GM19324 (cell line): ENCODE measurements at regions not wholly inside any gene's neighbourhood (a gene's known extent, or its start where the extent isn't known, plus 50 kb on each side); places are given as distances from the start of the nearest gene placed in this dataset.

Experiments used
- ATAC-seq: cut with Tn5 transposase; IDR thresholded peaks from one replicate; pipeline ENCODE4 v1.9.1; 2021; ENCODE audit warnings: mild to moderate bottlenecking, moderate library complexity; ENCODE audit not compliant: unreplicated experiment, low FRiP score

GRCh38 chr10:121213437-121213836 lies 362.3 kb downstream of the WDR11 start:
- ATAC-seq: no peak

GRCh38 chr10:121216295-121216694 lies 365.1 kb downstream of the WDR11 start:
- ATAC-seq: no peak

DNA sequence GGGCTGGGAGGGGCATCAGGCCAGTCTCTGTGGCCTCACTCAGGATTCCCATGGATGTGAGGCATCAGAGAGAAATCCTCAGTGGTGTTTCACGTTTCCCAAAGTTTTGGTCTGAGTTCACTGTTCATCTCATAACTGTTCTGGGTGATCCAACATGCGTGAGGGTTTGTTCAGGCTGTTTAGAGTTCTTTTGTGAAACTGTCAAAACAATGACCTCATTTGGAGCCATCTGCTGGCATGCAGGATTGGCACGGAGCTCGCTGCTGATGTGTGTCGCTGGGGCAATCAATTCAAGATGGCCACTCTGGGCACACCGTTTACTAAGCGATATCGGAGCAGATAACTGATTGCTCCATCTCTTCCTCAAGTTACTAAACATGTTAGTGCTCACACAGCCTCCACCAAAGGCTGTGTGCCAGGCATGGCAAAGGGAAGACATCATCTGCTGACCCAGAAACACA lies 365.6 kb downstream of the WDR11 start:
- no peak for ATAC-seq

GRCh38 chr10:121217331-121217730 lies 366.2 kb downstream of the WDR11 start:
- ATAC-seq: no peak

DNA sequence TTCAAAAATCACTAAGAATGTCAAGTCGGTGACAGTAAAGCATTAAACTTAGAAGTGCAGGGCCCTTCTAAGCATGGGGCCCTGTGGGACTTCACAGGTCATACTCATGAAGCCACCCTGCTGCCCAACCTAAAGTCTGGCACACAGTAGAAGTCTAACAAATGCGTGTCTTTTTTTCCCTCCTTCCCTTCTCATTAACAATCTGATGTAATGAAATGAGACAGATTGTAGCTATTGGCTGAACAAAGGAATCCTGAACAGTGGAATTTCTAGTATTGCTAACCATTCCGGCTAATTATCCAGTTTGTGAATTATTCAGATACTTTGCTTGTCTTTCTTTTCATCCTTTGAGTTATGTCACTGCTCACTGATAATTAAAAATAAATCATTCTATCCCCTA lies 369.9 kb downstream of the WDR11 start:
- ATAC-seq: no peak

GRCh38 chr10:121221991-121222390 lies 370.8 kb downstream of the WDR11 start:
- no peak for ATAC-seq

DNA sequence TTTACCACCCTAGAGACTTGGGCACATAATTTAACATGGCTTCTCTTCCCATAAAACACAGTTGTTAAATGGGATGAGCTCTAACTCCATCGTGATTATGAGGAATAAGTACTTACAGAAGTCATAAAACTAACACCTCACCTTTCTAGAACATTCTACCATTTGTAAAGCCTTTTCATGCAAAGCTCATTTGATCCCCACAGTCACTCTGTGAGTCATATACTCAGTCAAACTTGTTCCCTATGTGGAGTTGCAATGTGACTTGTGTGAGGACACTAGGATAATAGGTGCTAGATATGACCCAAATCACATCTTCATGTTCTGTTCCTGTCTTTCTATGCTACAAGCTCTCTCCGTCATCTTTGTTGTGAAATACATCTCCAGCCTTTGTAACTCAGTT lies 371.7 kb downstream of the WDR11 start:
- no peak for ATAC-seq

DNA sequence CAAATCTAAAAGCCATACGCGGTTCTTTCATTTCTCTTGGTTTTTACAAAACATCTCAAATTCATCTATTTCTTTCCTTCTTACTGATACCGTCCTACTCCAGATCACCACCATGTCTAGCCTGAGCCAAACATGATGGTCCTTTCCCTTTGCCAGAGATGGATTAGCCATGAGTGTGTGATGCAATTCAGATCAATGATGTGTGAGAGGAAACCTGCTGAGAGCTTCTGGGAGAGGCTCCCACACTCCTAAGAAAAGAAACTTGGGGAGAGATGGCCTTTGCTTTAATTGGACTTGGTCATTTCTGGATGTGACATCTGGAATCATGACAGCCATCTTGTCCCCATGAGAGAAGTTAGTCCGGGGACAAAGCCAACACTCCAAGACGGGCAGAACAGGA lies 367.2 kb downstream of the FGFR2 start:
- no peak for ATAC-seq

GRCh38 chr10:121232494-121232893 lies 365.8 kb downstream of the FGFR2 start:
- ATAC-seq: no peak

- no peak for ATAC-seq
Observed at GRCh38 chr10:121235692-121236091, 362.6 kb downstream of the FGFR2 start.

DNA sequence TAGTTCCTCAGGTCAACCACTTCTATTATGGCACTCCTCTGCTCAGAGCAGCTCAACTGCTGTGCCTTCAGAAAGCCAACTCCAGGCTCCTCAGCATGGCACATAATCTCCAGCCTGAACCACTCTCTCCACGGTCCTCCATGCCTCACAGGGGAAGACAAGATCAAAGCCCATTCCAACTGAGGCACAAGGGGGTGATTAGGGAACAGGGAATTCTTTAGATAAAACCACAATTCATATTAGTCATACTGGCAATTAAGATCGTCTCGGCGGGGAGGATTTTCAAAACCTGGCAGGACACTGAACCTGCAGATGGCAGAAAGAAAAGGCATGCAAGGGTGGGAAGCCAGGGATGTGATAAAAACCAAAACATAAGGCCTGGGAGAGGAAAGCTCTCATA lies 361.6 kb downstream of the FGFR2 start:
- ATAC-seq: no peak

DNA sequence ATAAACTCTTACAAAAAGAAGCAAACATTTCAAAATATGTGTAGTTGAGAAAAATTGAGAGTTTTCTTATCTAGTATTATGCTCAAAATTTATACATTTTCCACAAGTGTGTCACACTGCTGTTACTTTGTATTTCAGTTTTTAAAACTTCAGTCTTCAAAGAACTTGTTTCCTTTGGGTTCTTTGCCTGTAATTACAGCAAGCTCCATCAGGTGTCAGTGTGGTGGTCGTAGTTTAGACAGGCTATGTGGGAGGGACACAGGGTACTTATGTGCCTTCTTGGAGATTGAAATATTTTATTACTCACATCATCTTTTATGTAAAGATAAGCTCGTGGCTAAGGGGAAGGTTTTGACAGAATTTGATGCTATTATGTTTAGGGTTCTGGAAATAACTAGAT lies 360.5 kb downstream of the FGFR2 start:
- no peak for ATAC-seq

GRCh38 chr10:121240011-121240410 lies 358.2 kb downstream of the FGFR2 start:
- ATAC-seq: no peak

- ATAC-seq: no peak
Observed at GRCh38 chr10:121240556-121240955, 357.7 kb downstream of the FGFR2 start.

DNA sequence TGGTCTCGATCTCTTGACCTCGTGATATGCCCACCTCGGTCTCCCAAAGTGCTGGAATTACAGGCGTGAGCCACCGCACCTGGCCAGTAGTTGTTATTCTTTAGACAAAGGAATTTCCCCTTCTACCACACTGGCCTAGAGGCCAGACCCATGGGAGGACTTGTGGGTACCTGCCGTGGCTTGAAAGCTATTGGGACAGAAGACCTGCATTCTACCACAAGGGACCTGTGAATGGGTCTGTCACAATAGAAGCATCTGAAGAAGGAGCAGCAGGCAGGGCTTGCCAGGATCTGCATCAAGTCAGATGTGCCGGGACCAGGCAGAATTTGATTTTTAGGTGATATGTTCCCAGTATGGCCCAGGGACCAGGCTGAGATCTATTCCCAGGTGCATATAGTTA lies 356.9 kb downstream of the FGFR2 start:
- ATAC-seq: no peak

- no peak for ATAC-seq
Observed at GRCh38 chr10:121242741-121243608, 355.3 kb downstream of the FGFR2 start.

- ATAC-seq: no peak
Observed at GRCh38 chr10:121243609-121244241, 354.5 kb downstream of the FGFR2 start.

DNA sequence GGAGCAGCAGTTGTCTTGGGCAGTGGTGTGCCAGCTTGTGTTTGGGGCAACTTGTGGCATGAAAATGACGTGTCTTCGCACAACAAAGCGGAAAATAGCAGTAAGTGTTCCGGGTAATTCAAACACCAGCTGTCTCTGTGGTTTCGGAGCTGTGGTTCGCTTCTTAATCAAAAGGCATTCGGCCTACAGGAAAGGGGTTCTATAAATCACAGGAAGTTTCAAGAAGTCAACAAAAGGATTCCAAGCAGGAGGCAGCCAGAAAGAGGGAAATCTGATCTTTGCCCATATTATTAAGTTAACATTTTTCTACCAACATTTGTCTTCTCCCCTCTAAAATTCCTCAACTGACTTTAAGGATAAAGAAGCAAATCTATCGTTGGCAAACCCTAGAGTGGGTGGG lies 353.4 kb downstream of the FGFR2 start:
- ATAC-seq: no peak

DNA sequence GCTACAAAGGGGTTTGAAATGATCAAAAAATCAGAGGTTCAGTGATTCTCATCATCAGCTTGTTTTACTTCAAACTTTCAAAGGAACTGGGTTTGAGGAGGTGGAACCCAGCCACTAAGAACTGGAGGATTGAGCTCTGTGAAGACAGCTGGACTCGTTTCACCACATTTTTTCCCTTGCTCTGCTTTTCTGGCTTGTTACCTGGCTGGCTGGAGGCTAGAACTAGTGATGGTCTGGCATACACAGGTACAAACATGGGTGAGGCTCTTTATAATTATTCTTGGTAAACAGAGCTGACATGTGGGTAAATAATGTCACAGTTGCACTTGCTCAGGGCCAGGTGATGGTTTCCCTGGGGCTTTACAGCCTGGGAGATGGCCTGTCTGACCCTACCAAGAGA lies 352.5 kb downstream of the FGFR2 start:
- ATAC-seq: no peak

DNA sequence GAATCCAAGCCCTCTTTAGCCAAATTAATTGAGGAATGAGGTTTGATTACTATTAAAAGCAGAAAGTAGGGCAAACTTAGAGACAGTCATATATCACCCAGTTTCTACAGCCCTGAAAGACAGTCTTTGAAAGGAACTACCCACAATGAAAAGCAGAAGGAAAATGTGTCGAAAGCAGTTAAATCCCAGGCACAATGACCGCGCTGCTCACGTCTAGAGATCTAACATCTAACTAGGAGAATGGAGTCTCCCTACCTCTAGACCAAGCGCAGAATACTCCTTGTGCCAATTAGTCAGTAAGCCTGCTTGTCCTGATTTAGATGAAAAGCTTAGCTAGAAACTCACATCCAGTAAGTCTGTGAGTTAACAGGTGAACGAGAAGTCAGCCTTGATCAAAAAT lies 350.0 kb downstream of the FGFR2 start:
- ATAC-seq: no peak

DNA sequence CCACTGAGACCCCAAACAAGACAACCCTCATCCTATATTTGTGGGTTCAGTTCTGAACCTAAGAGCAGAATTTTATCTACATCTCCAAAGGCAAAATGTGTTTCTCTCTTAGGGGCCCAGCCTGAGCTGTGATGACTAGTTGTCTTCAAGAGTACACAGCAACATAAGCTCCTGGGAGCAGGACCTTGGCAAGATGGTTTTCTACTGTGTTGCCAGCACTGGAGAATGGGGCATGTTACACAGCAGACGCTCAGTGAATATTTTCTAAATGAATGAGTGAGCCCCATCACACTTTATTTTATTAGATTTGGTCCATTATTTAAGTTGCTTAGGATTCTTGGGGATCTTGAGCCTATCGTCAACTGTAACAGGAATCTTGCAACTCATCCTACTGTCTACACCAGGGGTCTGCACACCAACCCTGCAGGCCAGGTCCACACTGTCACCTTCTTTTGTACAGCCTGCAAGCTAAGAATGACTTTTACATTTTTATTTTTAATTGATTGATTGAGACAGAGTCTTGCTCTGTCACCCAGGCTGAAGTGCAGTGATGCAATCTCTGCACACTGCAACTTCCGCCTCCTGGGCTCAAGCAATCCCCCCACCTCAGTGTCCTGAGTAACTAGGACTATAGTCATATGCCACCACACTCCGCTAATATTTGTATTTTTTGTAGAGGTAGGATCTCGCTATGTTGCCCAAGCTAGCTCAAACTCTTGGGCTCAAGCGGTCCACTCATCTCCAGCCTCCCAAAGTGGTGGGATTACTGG lies 347.1 kb downstream of the FGFR2 start:
- no peak for ATAC-seq
